ENCODE measurements at regions not wholly inside any gene's neighbourhood (a gene's known extent, or its start where the extent isn't known, plus 50 kb on each side); places are given as distances from the start of the nearest gene placed in this dataset.

DNA sequence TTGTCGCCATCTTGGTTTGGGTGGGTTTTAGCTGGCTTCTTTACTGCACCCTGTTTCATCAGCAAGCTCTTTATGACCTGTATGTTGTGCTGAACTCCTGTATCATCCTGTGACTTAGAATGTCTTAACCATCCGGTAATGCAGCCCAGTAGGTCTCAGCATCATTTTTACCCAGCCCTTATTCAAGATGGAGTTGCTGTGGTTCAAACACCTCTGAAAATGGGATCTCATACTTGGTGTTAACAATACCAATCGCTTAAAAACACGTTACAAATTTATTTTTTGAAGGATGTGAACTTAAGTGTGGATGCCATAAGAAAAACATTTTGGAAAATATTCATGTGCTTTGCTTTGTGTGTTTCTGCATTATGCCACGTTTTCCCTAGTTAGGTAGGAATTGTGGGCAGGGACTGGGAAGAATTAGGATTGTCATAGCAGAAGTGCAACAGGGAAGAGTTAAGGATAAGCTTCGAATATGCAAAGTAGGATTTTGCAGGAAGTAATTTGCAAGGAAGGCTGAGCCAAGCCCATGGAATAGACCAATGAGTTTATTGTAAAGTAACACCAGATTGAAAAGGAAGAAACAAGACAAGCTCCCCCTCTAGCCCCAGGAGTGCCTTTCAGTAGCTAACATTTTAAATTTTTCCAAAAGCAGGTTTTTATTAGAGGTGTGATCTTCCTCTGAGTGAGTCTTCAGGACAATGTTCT is 56.4 kb downstream of the PRR15 start:
- TF ChIP-seq, protein P1, sequence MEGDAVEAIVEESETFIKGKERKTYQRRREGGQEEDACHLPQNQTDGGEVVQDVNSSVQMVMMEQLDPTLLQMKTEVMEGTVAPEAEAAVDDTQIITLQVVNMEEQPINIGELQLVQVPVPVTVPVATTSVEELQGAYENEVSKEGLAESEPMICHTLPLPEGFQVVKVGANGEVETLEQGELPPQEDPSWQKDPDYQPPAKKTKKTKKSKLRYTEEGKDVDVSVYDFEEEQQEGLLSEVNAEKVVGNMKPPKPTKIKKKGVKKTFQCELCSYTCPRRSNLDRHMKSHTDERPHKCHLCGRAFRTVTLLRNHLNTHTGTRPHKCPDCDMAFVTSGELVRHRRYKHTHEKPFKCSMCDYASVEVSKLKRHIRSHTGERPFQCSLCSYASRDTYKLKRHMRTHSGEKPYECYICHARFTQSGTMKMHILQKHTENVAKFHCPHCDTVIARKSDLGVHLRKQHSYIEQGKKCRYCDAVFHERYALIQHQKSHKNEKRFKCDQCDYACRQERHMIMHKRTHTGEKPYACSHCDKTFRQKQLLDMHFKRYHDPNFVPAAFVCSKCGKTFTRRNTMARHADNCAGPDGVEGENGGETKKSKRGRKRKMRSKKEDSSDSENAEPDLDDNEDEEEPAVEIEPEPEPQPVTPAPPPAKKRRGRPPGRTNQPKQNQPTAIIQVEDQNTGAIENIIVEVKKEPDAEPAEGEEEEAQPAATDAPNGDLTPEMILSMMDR (IDR thresholded peaks at IDR 0.05): no peak
- no peak for TF ChIP-seq EZH2 (IDR thresholded peaks at IDR 0.05; ENCODE audit: borderline replicate concordance, insufficient read depth, low read depth, low read length, poor library complexity, severe bottlenecking)
